ENCODE measurements at regions not wholly inside any gene's neighbourhood (a gene's known extent, or its start where the extent isn't known, plus 50 kb on each side); places are given as distances from the start of the nearest gene placed in this dataset.

DNA sequence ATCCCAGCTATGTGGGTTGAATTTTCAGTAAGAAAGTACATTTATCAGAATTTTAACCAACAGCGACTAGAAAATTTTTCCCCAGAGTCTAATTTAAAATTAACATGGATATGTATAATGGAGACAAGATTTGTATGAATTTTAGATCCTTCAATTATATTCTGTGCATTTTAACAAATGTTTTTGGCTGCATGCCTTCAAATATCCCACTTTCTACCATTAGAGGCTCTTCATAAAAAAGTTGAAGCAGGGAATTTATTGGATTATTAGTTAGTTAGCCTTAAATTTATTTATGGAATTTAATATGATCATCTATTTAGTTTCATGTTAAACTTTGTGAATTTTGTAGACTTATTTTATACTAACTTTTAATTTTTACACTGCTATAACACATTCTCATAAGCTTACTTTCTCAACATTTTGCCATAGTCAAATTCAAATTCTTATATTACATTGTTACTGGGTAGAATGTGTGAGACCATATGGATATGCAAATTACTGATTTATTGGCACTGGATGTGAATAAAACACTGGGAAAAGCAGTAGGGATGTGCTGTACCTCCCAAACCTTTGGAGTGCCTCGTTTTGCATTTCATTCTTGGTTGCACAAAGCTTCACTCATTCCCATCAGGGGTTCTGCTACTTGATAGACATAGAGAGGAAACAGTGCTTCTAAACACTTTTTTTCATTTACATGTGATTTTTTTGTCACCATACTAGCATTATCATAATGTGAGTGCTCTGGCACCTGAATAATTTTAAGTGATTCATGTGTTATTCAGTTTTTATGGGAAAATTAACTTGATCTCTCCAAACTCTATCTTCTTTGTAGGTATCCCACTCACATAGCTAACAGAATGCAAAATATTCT lies 491.8 kb upstream of the COX7C start:
- H3K4me3 ChIP-seq: no peak overlapping the region
- no peaks in the 10 kb centered on the region for H3K27me3 ChIP-seq
- TF ChIP-seq, protein P1, sequence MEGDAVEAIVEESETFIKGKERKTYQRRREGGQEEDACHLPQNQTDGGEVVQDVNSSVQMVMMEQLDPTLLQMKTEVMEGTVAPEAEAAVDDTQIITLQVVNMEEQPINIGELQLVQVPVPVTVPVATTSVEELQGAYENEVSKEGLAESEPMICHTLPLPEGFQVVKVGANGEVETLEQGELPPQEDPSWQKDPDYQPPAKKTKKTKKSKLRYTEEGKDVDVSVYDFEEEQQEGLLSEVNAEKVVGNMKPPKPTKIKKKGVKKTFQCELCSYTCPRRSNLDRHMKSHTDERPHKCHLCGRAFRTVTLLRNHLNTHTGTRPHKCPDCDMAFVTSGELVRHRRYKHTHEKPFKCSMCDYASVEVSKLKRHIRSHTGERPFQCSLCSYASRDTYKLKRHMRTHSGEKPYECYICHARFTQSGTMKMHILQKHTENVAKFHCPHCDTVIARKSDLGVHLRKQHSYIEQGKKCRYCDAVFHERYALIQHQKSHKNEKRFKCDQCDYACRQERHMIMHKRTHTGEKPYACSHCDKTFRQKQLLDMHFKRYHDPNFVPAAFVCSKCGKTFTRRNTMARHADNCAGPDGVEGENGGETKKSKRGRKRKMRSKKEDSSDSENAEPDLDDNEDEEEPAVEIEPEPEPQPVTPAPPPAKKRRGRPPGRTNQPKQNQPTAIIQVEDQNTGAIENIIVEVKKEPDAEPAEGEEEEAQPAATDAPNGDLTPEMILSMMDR (IDR thresholded peaks at IDR 0.05): no peak

DNA sequence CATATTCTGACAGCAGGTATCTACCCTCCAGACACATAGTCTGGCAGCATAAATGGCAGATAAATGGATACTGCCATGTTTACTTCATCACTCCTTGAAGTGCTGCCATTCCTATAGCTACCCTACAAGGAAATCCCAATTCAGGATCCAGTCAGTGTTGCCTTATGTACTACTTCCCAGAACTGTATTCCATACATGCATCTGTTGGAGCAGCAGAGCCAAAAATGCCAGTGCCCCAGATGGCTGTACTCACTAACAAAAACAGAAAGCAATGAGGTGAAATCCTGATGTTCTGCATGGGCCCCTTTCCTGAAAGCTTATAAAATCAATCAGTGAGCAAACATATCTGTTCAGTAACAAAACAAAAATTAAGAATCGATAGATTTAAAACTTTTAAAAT lies 490.0 kb upstream of the COX7C start:
- Histone ChIP-seq H3K9me3 (no peaks in the 10 kb centered on the region), H3K27ac (no peak overlapping the region), H3K4me3 (no peak overlapping the region), H3K27me3 (no peaks in the 10 kb centered on the region), H3K4me1 (no peaks in the 10 kb centered on the region), H3K36me3 (no peaks in the 10 kb centered on the region)
- intact Hi-C loops (cut with DNase I): no loop called here
- TF ChIP-seq, protein P1 (IDR thresholded peaks at IDR 0.05): no peak
- no peak for DNase-seq (ENCODE audit: low spot score in 2 of 2)

More for the DNA sequence above, 491.8 kb upstream of the COX7C start:
- Histone ChIP-seq H3K27ac (no peak overlapping the region), H3K9me3 (no peaks in the 10 kb centered on the region), H3K36me3 (no peaks in the 10 kb centered on the region), H3K4me1 (no peaks in the 10 kb centered on the region)
- intact Hi-C loops (cut with DNase I): no loop called here
- no peak for DNase-seq (ENCODE audit: low spot score in 2 of 2)

DNA sequence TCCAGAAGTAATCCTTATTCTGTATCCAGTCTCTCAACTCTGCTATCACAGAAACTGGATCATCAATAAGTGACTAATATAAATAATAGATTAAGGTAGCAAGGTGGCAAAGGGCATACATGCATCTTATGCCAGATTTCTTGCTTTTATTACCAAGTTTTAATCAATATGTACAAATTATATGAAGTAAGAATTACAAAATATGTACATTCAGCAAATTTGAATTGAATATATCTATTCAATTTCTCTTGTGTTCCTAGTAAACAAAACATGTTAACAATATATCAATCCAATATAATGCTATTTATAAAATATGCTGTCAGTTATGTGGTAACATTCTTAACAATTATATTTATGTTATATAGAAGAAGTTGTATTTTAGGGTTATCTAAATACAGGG lies 488.7 kb upstream of the COX7C start:
- intact Hi-C loops (cut with DNase I): no loop called here
- Histone ChIP-seq H3K4me3 (no peak overlapping the region), H3K36me3 (no peaks in the 10 kb centered on the region), H3K27me3 (no peaks in the 10 kb centered on the region), H3K4me1 (no peaks in the 10 kb centered on the region), H3K9me3 (no peaks in the 10 kb centered on the region), H3K27ac (no peak overlapping the region)
- TF ChIP-seq, protein P1 (IDR thresholded peaks at IDR 0.05): no peak
- no peak for DNase-seq (ENCODE audit: low spot score in 2 of 2)

DNA sequence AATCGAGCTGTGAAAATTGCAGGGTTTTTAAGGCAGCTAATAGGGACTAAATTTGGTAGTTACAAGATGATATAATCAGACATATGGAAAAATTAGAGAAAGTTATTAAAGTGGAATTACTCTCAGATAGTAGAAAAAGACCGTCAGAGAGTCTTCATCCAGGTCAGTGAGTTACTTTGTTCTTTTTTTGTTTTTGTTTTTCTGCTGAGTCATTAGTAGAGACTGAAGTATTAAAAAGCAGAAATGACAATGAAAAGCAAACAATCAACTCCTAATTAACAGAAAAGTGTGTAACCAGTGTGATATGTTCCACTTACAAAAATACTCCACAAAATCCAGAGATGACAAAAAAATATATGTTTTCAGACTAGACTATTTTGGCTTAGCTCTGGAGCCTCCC lies 480.4 kb upstream of the COX7C start:
- H3K36me3 ChIP-seq: no peaks in the 10 kb centered on the region
- intact Hi-C loops (cut with DNase I): no loop called here
- no peak overlapping the region for H3K4me3 ChIP-seq
- no peaks in the 10 kb centered on the region for H3K9me3 ChIP-seq
- no peaks in the 10 kb centered on the region for H3K27me3 ChIP-seq
- no peaks in the 10 kb centered on the region for H3K4me1 ChIP-seq
- TF ChIP-seq, protein P1 (IDR thresholded peaks at IDR 0.05): no peak
- no peak overlapping the region for H3K27ac ChIP-seq
- no peak for DNase-seq (ENCODE audit: low spot score in 2 of 2)

DNA sequence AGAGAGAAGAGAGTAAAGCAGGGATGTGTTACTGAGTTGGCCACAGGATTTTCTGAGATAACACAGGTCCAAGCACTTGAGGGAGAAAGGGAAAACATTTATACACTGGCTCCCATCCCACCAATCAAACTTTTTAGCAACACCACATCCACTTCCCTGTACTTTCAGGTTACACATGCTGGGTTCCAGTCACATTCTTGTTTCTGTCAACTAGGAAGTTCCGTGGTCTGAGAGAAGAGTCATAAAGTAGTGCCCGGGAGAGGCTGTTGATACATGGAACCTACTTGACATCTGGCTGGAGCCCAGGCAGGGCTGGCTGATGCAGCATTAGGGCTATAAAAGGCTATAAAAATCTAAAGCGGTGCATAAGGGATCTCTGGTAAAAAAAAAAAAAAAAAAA lies 473.9 kb upstream of the COX7C start:
- no peaks in the 10 kb centered on the region for H3K36me3 ChIP-seq
- H3K27ac ChIP-seq: no peak overlapping the region
- H3K4me1 ChIP-seq: no peaks in the 10 kb centered on the region
- H3K4me3 ChIP-seq: no peak overlapping the region
- no peaks in the 10 kb centered on the region for H3K9me3 ChIP-seq
- H3K27me3 ChIP-seq: no peaks in the 10 kb centered on the region
- intact Hi-C loops (cut with DNase I): no loop called here
- TF ChIP-seq, protein P1 (IDR thresholded peaks at IDR 0.05): no peak
- DNase-seq (ENCODE audit: low spot score in 2 of 2): no peak

All from ascending aorta (tissue), 2 donors.